HepG2 (cell line): ENCODE measurements at regions not wholly inside any gene's neighbourhood (a gene's known extent, or its start where the extent isn't known, plus 50 kb on each side); places are given as distances from the start of the nearest gene placed in this dataset.
"Not testable (repeated sequence)": the region's sequence is repeated elsewhere in the genome, so short reads cannot be mapped to it uniquely, and the experiment has no call there.

Experiments used
- ATAC-seq: fragments of 200-7000 bp; cut with Tn5 transposase; 3 replicates; pipeline ENCODE4 v1.9.1; 2020; ENCODE audit warnings: mild to moderate bottlenecking, moderate library complexity
- BruUV-seq: library from RNA; stranded (reverse); fragments of 400-500 nt; replicated peaks from 2 replicates; lab custom pipeline; 2021; lab: Mats Ljungman, UMichigan
- CTCF ChIA-PET: fragments of 300-600 bp; formaldehyde crosslinking; extraction: SDS; loops from one replicate; lab custom pipeline; 2021; ENCODE audit warnings: low total read pairs, inconsistent platforms, low intra/inter-chr PET ratio; lab: Yijun Ruan, JAX
- POLR2A ChIA-PET: fragments of 350-600 bp; sonication (Branson Sonifier 250); formaldehyde crosslinking; loops from one replicate; lab custom pipeline; 2020; ENCODE audit warnings: antibody characterized with exemption, inconsistent platforms; lab: Yijun Ruan, JAX
- DNase-seq: peaks from one replicate; pipeline ENCODE4 v3.0.0-alpha.2; 2015; ENCODE audit warnings: low spot score
- FAIRE-seq: peaks from 3 replicates; lab custom pipeline; 2011; peaks lifted over from hg19 to GRCh38; lab: Jason Lieb, UNC
- H2AFZ ChIP-seq: one replicate; pipeline ENCODE4 v1.6.1; 2011; ENCODE audit warnings: low read length, inconsistent platforms
- H3K27ac ChIP-seq: fragments of 300-600 bp; 3 replicates; pipeline ENCODE4 v1.8.0; 2011; ENCODE audit warnings: mixed run types, mild to moderate bottlenecking, mixed read lengths, low read length, inconsistent platforms; ENCODE audit not compliant: insufficient read depth; ENCODE audit errors: extremely low read length
- H3K27me3 ChIP-seq, 2 experiments: fragments of 200-600 bp in 1 of 2; 2 replicates in 1 of 2; 3 replicates in 1 of 2; pipeline versions ENCODE4 v1.6.0 to v1.8.0; 2011; ENCODE audit warnings: low read length in 2 of 2, mild to moderate bottlenecking in 2 of 2, moderate library complexity in 2 of 2, inconsistent platforms in 1 of 2; ENCODE audit not compliant: insufficient read depth in 2 of 2, control insufficient read depth in 1 of 2
- H3K36me3 ChIP-seq, 2 experiments: fragments of 200-600 bp in 1 of 2; replicated peaks in 1 of 2; 2 replicates in 1 of 2; 3 replicates in 1 of 2; pipeline versions ENCODE4 v1.5.1 to v1.8.0; 2011; ENCODE audit warnings: low read length in 2 of 2, inconsistent platforms in 1 of 2; ENCODE audit not compliant: insufficient read depth in 2 of 2, control insufficient read depth in 1 of 2
- H3K4me1 ChIP-seq: 2 replicates; pipeline ENCODE4 v1.5.1; 2012; ENCODE audit warnings: low read length, inconsistent platforms; ENCODE audit not compliant: insufficient read depth
- H3K4me2 ChIP-seq: 2 replicates; pipeline ENCODE4 v1.6.0; 2011; ENCODE audit warnings: low read depth, low read length, inconsistent platforms
- H3K4me3 ChIP-seq, 3 experiments: fragments of 200-600 bp in 1 of 3; sonication (generic), shearing (Covaris generic) in 1 of 3; replicated peaks in 1 of 3; 2 replicates each; pipeline ENCODE4 v1.5.1; 2011 to 2016; ENCODE audit warnings: low read length in 3 of 3, inconsistent platforms in 2 of 3, low read depth in 2 of 3, mild to moderate bottlenecking in 2 of 3, control low read depth in 1 of 3, mixed read lengths in 1 of 3; ENCODE audit not compliant: insufficient read depth in 1 of 3
- H3K79me2 ChIP-seq: one replicate; pipeline ENCODE4 v1.6.1; 2011; ENCODE audit warnings: low read length, inconsistent platforms; ENCODE audit not compliant: insufficient read depth
- H3K9ac ChIP-seq: 2 replicates; pipeline ENCODE4 v1.6.0; 2011; ENCODE audit warnings: mild to moderate bottlenecking, low read depth, low read length, inconsistent platforms; ENCODE audit not compliant: insufficient read depth
- H3K9me3 ChIP-seq: 2 replicates; pipeline ENCODE4 v1.5.1; 2012; ENCODE audit warnings: mild to moderate bottlenecking, low read length
- H4K20me1 ChIP-seq: 2 replicates; pipeline ENCODE4 v1.6.0; 2011; ENCODE audit warnings: inconsistent platforms, mild to moderate bottlenecking, low read length, moderate library complexity; ENCODE audit not compliant: insufficient read depth
- NFYB ChIP-seq: sonication (generic); formaldehyde crosslinking; IDR thresholded peaks from 2 replicates; pipeline ENCODE4 v1.4.0; 2020; ENCODE audit warnings: missing genetic modification reagents
- NFYC ChIP-seq: IDR thresholded peaks from 2 replicates; pipeline ENCODE4 v1.6.1; 2016; ENCODE audit warnings: missing genetic modification reagents, missing compliant biosample characterization
- SRSF1 ChIP-seq: fragments of 200-400 bp; formaldehyde crosslinking; optimal IDR thresholded peaks from 2 replicates; pipeline ENCODE3; 2017; ENCODE audit warnings: mild to moderate bottlenecking, low read depth, low read length, moderate library complexity
- WGBS: methylation state at CpG from one replicate; pipeline ENCODE4 v1.1.6; 2017; ENCODE audit warnings: low lambda C conversion rate; 5-methylcytosine and 5-hydroxymethylcytosine counted together
- in situ Hi-C: cut with HindIII; loops from 2 replicates; pipeline ENCODE4 v1.10.0; 2017; ENCODE audit warnings: low pct_unique_long_range_greater_than_20kb; ENCODE audit not compliant: extremely low pct_ligation_motif_present
- intact Hi-C: fragments of 100-400 bp; cut with micrococcal nuclease; formaldehyde crosslinking; loops from one replicate; pipeline ENCODE4 v1.10.0; 2022; ENCODE audit not compliant: unreplicated experiment
- TF ChIP-seq, protein P1 (sequence below): sonication (generic); formaldehyde crosslinking; IDR thresholded peaks from 2 replicates; pipeline ENCODE4 v1.5.0; 2020; ENCODE audit warnings: missing genetic modification reagents
- TF ChIP-seq, protein P2 (sequence below): sonication (generic); formaldehyde crosslinking; conservative IDR thresholded peaks from 2 replicates; pipeline ENCODE4 v1.8.0; 2022; ENCODE audit warnings: mild to moderate bottlenecking, moderate library complexity, missing genetic modification reagents
- TF ChIP-seq, protein P3 (sequence below): IDR thresholded peaks from 2 replicates; pipeline ENCODE4 v1.6.1; 2016; ENCODE audit warnings: mild to moderate bottlenecking

DNA sequence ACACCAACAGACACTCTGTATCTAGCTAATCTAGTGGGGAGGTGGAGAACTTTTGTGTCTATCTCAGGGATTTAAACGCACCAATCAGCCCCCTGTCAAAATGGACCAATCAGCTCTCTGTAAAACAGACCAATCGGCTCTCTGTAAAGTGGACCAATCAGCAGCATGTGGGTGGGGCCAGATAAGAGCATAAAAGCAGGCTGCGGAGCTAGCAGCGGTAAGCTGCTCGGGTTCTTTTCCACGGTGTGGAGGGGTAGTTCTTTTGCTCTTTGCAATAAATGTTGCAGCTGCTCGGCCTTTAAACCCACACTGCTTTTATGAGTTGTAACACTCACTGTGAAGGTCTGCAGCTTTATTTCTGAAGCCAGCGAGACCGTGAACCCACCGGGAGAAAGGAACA, 51.3 kb upstream of the FOXI3 start:
- CTCF ChIA-PET = no interaction called here

DNA sequence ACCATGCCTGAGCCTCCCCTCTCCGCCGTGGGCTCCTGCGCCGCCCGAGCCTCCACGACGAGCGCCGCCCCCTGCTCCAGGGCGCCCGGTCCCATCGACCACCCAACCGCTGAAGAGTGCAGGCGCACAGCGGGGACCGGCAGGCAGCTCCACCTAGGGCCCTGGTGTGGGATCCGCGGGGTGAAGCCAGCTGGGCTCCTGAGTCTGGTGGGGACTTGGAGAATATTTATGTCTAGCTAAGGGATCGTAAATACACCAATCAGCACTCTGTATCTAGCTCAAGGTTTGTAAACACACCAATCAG, 50.8 kb upstream of the FOXI3 start:
- H3K36me3 ChIP-seq, DNase-seq, POLR2A ChIA-PET, H2AFZ ChIP-seq, H4K20me1 ChIP-seq, BruUV-seq, FAIRE-seq, ATAC-seq, H3K79me2 ChIP-seq, H3K4me2 ChIP-seq, H3K4me3 ChIP-seq, H3K4me1 ChIP-seq, H3K9ac ChIP-seq, H3K9me3 ChIP-seq, H3K27me3 ChIP-seq, H3K27ac ChIP-seq, in situ Hi-C loops, intact Hi-C loops, CTCF ChIA-PET: not testable (repeated sequence)
- WGBS = 90% methylated on average over 19 of the region's 19 CpGs

More for the DNA sequence above, 51.3 kb upstream of the FOXI3 start:
- Histone ChIP-seq H3K27me3 (0 out of 5 replicates have a peak, but pooled peaks cover 0 to 3% of the 10 kb centered on the region in 2 experiments), H3K79me2 (no peaks in the 10 kb centered on the region), H2AFZ (no peak overlapping the region), H3K9ac (no peak overlapping the region), H3K4me1 (no peaks in the 10 kb centered on the region), H3K4me3 (no peak overlapping the region), H3K4me2 (no peak overlapping the region), H4K20me1 (no peaks in the 10 kb centered on the region), H3K9me3 (no peaks in the 10 kb centered on the region), H3K27ac (no peak overlapping the region), H3K36me3 (no peaks in the 10 kb centered on the region)
- ATAC-seq = no peak
- BruUV-seq = no TSS peak
- TF ChIP-seq, protein P1, sequence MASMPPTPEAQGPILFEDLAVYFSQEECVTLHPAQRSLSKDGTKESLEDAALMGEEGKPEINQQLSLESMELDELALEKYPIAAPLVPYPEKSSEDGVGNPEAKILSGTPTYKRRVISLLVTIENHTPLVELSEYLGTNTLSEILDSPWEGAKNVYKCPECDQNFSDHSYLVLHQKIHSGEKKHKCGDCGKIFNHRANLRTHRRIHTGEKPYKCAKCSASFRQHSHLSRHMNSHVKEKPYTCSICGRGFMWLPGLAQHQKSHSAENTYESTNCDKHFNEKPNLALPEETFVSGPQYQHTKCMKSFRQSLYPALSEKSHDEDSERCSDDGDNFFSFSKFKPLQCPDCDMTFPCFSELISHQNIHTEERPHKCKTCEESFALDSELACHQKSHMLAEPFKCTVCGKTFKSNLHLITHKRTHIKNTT = no peak
- TF ChIP-seq, protein P2, sequence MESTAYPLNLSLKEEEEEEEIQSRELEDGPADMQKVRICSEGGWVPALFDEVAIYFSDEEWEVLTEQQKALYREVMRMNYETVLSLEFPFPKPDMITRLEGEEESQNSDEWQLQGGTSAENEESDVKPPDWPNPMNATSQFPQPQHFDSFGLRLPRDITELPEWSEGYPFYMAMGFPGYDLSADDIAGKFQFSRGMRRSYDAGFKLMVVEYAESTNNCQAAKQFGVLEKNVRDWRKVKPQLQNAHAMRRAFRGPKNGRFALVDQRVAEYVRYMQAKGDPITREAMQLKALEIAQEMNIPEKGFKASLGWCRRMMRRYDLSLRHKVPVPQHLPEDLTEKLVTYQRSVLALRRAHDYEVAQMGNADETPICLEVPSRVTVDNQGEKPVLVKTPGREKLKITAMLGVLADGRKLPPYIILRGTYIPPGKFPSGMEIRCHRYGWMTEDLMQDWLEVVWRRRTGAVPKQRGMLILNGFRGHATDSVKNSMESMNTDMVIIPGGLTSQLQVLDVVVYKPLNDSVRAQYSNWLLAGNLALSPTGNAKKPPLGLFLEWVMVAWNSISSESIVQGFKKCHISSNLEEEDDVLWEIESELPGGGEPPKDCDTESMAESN = no peak
- TF ChIP-seq NFYB (peak; percentile 58), NFYC (CRISPR knock-in tag) (peak; percentile 19; the same call in 1 of the 2 replicates), SRSF1 (no peak)
- TF ChIP-seq, protein P3, sequence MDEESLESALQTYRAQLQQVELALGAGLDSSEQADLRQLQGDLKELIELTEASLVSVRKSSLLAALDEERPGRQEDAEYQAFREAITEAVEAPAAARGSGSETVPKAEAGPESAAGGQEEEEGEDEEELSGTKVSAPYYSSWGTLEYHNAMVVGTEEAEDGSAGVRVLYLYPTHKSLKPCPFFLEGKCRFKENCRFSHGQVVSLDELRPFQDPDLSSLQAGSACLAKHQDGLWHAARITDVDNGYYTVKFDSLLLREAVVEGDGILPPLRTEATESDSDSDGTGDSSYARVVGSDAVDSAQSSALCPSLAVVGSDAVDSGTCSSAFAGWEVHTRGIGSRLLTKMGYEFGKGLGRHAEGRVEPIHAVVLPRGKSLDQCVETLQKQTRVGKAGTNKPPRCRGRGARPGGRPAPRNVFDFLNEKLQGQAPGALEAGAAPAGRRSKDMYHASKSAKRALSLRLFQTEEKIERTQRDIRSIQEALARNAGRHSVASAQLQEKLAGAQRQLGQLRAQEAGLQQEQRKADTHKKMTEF (CRISPR knock-in tag) = no peak
- POLR2A ChIA-PET = no interaction called here
- no peak for FAIRE-seq
- in situ Hi-C loops = no loop called here
- no peak for DNase-seq
- WGBS = 83% methylated on average over 10 of the region's 10 CpGs
- intact Hi-C loops = no loop called here
